Endodermal cell (in vitro differentiated cells): ENCODE measurements at regions not wholly inside any gene's neighbourhood (a gene's known extent, or its start where the extent isn't known, plus 50 kb on each side); places are given as distances from the start of the nearest gene placed in this dataset.

Source experiments
- DNase-seq: peaks from one replicate; pipeline ENCODE4 v3.0.0-alpha.2; 2017
- H3K27ac ChIP-seq: 2 replicates; pipeline ENCODE4 v1.5.1; 2013; ENCODE audit warnings: mild to moderate bottlenecking, low read depth, low read length, moderate library complexity
- H3K27me3 ChIP-seq: 2 replicates; pipeline ENCODE4 v1.6.1; 2013; ENCODE audit warnings: mild to moderate bottlenecking, low read length, moderate library complexity; ENCODE audit not compliant: insufficient read depth, control insufficient read depth, poor library complexity, severe bottlenecking
- H3K36me3 ChIP-seq: 2 replicates; pipeline ENCODE4 v1.7.0; 2013; ENCODE audit warnings: mild to moderate bottlenecking, low read length, moderate library complexity; ENCODE audit not compliant: control insufficient read depth, insufficient read depth
- H3K4me1 ChIP-seq: one replicate; pipeline ENCODE4 v1.7.0; 2013; ENCODE audit warnings: low read length; ENCODE audit not compliant: control insufficient read depth, insufficient read depth
- H3K4me3 ChIP-seq: 2 replicates; pipeline ENCODE4 v1.5.1; 2013; ENCODE audit warnings: mild to moderate bottlenecking, low read length, moderate library complexity
- H3K9ac ChIP-seq: 2 replicates; pipeline ENCODE4 v1.6.1; 2013; ENCODE audit warnings: mild to moderate bottlenecking, low read length, moderate library complexity; ENCODE audit not compliant: poor library complexity, severe bottlenecking; ENCODE audit errors: extremely low read depth
- H3K9me3 ChIP-seq: 2 replicates; pipeline ENCODE4 v1.6.1; 2013; ENCODE audit warnings: mild to moderate bottlenecking, low read length, moderate library complexity; ENCODE audit not compliant: control insufficient read depth
- H3K27ac Mint-ChIP-seq: 2 replicates; pipeline ENCODE4 v1.8.0; 2020; ENCODE audit warnings: mixed read lengths
- H3K27me3 Mint-ChIP-seq: 2 replicates; pipeline ENCODE4 v1.8.0; 2021; ENCODE audit warnings: mild to moderate bottlenecking, mixed read lengths; ENCODE audit not compliant: insufficient read depth
- H3K36me3 Mint-ChIP-seq: 2 replicates; pipeline ENCODE4 v1.8.0; 2020; ENCODE audit warnings: low read depth, mixed read lengths
- H3K4me1 Mint-ChIP-seq: 2 replicates; pipeline ENCODE4 v1.8.0; 2020; ENCODE audit warnings: mixed read lengths
- H3K4me3 Mint-ChIP-seq: 2 replicates; pipeline ENCODE4 v1.8.0; 2020; ENCODE audit warnings: mild to moderate bottlenecking, moderate library complexity, mixed read lengths
- H3K9me3 Mint-ChIP-seq: 2 replicates; pipeline ENCODE4 v1.8.0; 2020; ENCODE audit warnings: mild to moderate bottlenecking, mixed read lengths
- WGBS, 2 experiments: methylation state at CpG; one replicate each; pipeline versions ENCODE4 v1.1.5 to v1.1.7; 2013; ENCODE audit warnings: missing lambda C conversion rate in 2 of 2, mixed read lengths in 1 of 2; ENCODE audit not compliant: insufficient coverage in 1 of 2, insufficient read length in 1 of 2; 5-methylcytosine and 5-hydroxymethylcytosine counted together
- TF ChIP-seq, protein P1 (sequence below): fragments of 200-600 bp; sonication (generic); conservative IDR thresholded peaks from 2 replicates; pipeline ENCODE4 v1.5.0; 2021; ENCODE audit warnings: antibody characterized with exemption, mild to moderate bottlenecking

DNA sequence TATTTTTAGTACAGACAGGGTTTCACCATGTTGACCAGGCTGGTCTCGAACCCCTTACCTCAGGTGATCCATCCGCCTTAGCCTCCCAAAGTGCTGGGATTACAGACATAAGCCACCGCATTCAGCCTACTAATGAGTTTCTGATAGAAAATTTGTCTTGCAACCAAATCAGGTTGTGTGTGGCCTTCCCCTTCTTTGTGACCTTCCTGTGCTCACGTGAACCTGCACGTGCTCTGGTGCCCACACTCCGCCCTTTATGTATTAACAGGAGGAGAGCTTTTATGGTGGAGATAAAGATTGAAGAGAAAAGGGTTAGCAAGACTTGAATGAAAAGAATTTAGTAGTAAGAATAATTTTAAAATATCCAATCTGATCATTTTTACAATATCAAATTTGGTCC, 343.5 kb upstream of the TMEM132C start:
- Histone ChIP-seq H3K27me3 (no peaks in the 10 kb centered on the region), H3K9me3 (no peaks in the 10 kb centered on the region), H3K36me3 (no peaks in the 10 kb centered on the region), H3K4me1 (no peaks in the 10 kb centered on the region), H3K27ac (no peak overlapping the region), H3K4me3 (no peak overlapping the region), H3K9ac (no peak overlapping the region)
- H3K9me3 Mint-ChIP-seq: no peaks in the 10 kb centered on the region
- 94 to 96% methylated on average over 3 to 6 of the region's 6 CpGs for WGBS, 2 experiments
- no peak overlapping the region for H3K27ac Mint-ChIP-seq
- no peak for DNase-seq
- no peaks in the 10 kb centered on the region for H3K27me3 Mint-ChIP-seq
- H3K4me1 Mint-ChIP-seq: no peaks in the 10 kb centered on the region
- H3K4me3 Mint-ChIP-seq: no peak overlapping the region
- no peaks in the 10 kb centered on the region for H3K36me3 Mint-ChIP-seq
- TF ChIP-seq, protein P1, sequence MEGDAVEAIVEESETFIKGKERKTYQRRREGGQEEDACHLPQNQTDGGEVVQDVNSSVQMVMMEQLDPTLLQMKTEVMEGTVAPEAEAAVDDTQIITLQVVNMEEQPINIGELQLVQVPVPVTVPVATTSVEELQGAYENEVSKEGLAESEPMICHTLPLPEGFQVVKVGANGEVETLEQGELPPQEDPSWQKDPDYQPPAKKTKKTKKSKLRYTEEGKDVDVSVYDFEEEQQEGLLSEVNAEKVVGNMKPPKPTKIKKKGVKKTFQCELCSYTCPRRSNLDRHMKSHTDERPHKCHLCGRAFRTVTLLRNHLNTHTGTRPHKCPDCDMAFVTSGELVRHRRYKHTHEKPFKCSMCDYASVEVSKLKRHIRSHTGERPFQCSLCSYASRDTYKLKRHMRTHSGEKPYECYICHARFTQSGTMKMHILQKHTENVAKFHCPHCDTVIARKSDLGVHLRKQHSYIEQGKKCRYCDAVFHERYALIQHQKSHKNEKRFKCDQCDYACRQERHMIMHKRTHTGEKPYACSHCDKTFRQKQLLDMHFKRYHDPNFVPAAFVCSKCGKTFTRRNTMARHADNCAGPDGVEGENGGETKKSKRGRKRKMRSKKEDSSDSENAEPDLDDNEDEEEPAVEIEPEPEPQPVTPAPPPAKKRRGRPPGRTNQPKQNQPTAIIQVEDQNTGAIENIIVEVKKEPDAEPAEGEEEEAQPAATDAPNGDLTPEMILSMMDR: no peak

DNA sequence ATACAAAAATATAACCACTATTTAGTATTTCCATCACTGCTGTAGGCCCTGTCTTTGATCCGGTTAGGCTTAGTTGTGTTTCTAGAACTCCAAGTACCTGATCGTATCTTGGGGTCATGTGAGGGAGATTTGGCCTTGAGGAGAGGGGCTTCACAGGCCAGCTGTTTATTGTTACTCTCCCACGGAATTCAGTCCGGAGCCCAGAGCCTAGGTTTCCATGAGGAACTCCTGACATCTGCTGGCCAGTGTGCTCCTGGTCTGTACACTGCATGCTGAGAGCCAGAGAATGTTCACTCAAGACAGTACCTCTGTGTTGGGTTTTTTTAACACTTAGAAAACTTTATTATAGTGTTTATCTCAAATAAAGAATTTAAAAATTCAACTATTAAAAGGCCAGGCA, 341.0 kb upstream of the TMEM132C start:
- Mint-ChIP-seq H3K36me3 (no peaks in the 10 kb centered on the region), H3K4me1 (no peaks in the 10 kb centered on the region), H3K27me3 (no peaks in the 10 kb centered on the region), H3K27ac (no peak overlapping the region), H3K4me3 (no peak overlapping the region), H3K9me3 (no peaks in the 10 kb centered on the region)
- TF ChIP-seq, protein P1: peak; percentile 79
- Histone ChIP-seq H3K27ac (no peak overlapping the region), H3K27me3 (no peaks in the 10 kb centered on the region), H3K9ac (no peak overlapping the region), H3K4me1 (no peaks in the 10 kb centered on the region), H3K36me3 (no peaks in the 10 kb centered on the region), H3K9me3 (no peaks in the 10 kb centered on the region), H3K4me3 (no peak overlapping the region)
- 33 to 49% methylated on average over 3 to 4 of the region's 4 CpGs for WGBS, 2 experiments
- peak; percentile 86 for DNase-seq

DNA sequence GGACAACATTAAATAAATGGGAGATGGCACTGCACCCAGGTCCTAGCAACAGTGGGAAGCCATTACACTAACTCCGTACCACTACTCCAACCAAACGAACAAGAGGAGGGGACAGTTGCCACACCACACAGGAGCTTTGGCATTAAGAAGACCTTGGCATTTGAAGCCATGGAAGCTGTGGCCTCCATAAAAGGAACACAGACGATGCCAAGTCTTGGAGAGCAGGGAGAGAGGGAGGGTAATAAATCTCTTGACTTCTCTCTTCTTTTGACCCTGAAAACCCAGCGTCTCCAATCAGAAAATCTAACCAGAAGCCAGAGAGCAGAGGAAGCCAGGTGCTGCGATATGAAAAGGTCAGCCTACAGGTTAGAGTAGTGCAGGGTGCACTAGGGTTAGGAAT, 338.8 kb upstream of the TMEM132C start:
- H3K36me3 ChIP-seq: no peaks in the 10 kb centered on the region
- H3K4me3 ChIP-seq: no peak overlapping the region
- H3K9me3 ChIP-seq: no peaks in the 10 kb centered on the region
- Mint-ChIP-seq H3K4me3 (no peak overlapping the region), H3K36me3 (no peaks in the 10 kb centered on the region), H3K27ac (no peak overlapping the region), H3K27me3 (no peaks in the 10 kb centered on the region), H3K9me3 (no peaks in the 10 kb centered on the region), H3K4me1 (no peaks in the 10 kb centered on the region)
- TF ChIP-seq, protein P1: no peak
- WGBS, 2 experiments: 95 to 100% methylated on average over 3 to 4 of the region's 5 CpGs
- H3K27ac ChIP-seq: no peak overlapping the region
- no peaks in the 10 kb centered on the region for H3K27me3 ChIP-seq
- H3K4me1 ChIP-seq: no peaks in the 10 kb centered on the region
- no peak overlapping the region for H3K9ac ChIP-seq
- DNase-seq: no peak
